OCI-LY1 (cell line): ENCODE measurements at regions not wholly inside any gene's neighbourhood (a gene's known extent, or its start where the extent isn't known, plus 50 kb on each side); places are given as distances from the start of the nearest gene placed in this dataset.

Source experiments
- H2AFZ ChIP-seq: fragments of 200-600 bp; sonication (generic), shearing (Covaris generic); 2 replicates; pipeline ENCODE4 v1.6.0; 2014; ENCODE audit warnings: antibody characterized with exemption, mild to moderate bottlenecking, low read length
- H3F3A ChIP-seq: fragments of 200-600 bp; sonication (generic), shearing (Covaris generic); 2 replicates; pipeline ENCODE4 v1.6.0; 2014; ENCODE audit warnings: mild to moderate bottlenecking, antibody characterized with exemption, low read length, moderate library complexity; ENCODE audit not compliant: insufficient read depth
- H3K27ac ChIP-seq: fragments of 200-600 bp; sonication (generic); 2 replicates; pipeline ENCODE4 v1.5.1; 2014; ENCODE audit warnings: low read length, mixed run types, mild to moderate bottlenecking, low read depth; ENCODE audit not compliant: poor library complexity, severe bottlenecking
- H3K27me3 ChIP-seq: fragments of 200-600 bp; sonication (generic); 2 replicates; pipeline ENCODE4 v1.6.0; 2014; ENCODE audit warnings: antibody characterized with exemption, mild to moderate bottlenecking, low read length, moderate library complexity; ENCODE audit not compliant: insufficient read depth
- H3K36me3 ChIP-seq: fragments of 200-600 bp; sonication (generic); 2 replicates; pipeline ENCODE4 v1.6.1; 2014; ENCODE audit warnings: mild to moderate bottlenecking, antibody characterized with exemption, low read length, moderate library complexity, mixed read lengths; ENCODE audit not compliant: insufficient read depth
- H3K4me1 ChIP-seq: fragments of 200-600 bp; sonication (generic); 2 replicates; pipeline ENCODE4 v1.5.1; 2014; ENCODE audit warnings: mild to moderate bottlenecking, low read length, moderate library complexity; ENCODE audit not compliant: insufficient read depth, severe bottlenecking
- H3K4me2 ChIP-seq: fragments of 200-600 bp; sonication (generic), shearing (Covaris generic); 2 replicates; pipeline ENCODE4 v1.6.1; 2014; ENCODE audit warnings: low read length
- H3K4me3 ChIP-seq: fragments of 200-600 bp; sonication (generic); 2 replicates; pipeline ENCODE4 v1.5.1; 2014; ENCODE audit warnings: low read length, low read depth, mild to moderate bottlenecking, mixed read lengths; ENCODE audit not compliant: poor library complexity, severe bottlenecking
- H3K79me2 ChIP-seq: fragments of 200-600 bp; shearing (Covaris generic); 2 replicates; pipeline ENCODE4 v1.6.1; 2016; ENCODE audit warnings: mixed run types, low read length, mixed read lengths; ENCODE audit not compliant: insufficient read depth
- H3K9ac ChIP-seq: fragments of 200-600 bp; sonication (generic), shearing (Covaris generic); 2 replicates; pipeline ENCODE4 v1.6.1; 2014; ENCODE audit warnings: mild to moderate bottlenecking, low read length, mixed read lengths
- H3K9me2 ChIP-seq: fragments of 200-600 bp; sonication (generic), shearing (Covaris generic); 2 replicates; pipeline ENCODE4 v1.6.1; 2014; ENCODE audit warnings: low read depth, mild to moderate bottlenecking, low read length, mixed read lengths
- H3K9me3 ChIP-seq: fragments of 200-600 bp; shearing (Covaris generic); 2 replicates; pipeline ENCODE4 v1.6.1; 2014; ENCODE audit warnings: low read length, mixed read lengths
- H4K20me1 ChIP-seq: fragments of 200-600 bp; sonication (generic), shearing (Covaris generic); 2 replicates; pipeline ENCODE4 v1.6.0; 2016; ENCODE audit warnings: mild to moderate bottlenecking, low read length; ENCODE audit not compliant: insufficient read depth
- CTCF ChIP-seq: fragments of 200-600 bp; sonication (generic), shearing (Covaris generic); IDR thresholded peaks from 2 replicates; pipeline ENCODE4 v1.5.1; 2017; ENCODE audit warnings: mild to moderate bottlenecking, antibody characterized with exemption, low read length, moderate library complexity, mixed read lengths
- EZH2 ChIP-seq: fragments of 200-600 bp; sonication (generic), shearing (Covaris generic); IDR thresholded peaks from 2 replicates; pipeline ENCODE4 v1.8.0; 2017; ENCODE audit warnings: borderline replicate concordance, mixed run types, mild to moderate bottlenecking, antibody characterized with exemption, low read length, moderate library complexity, mixed read lengths

GRCh38 chr3:36147934-36148558, 232.3 kb upstream of the STAC start:
- Histone ChIP-seq H4K20me1 (no peaks in the 10 kb centered on the region), H3K27me3 (no peaks in the 10 kb centered on the region), H3K4me2 (no peak overlapping the region), H3K9ac (no peak overlapping the region), H2AFZ (no peak overlapping the region), H3K79me2 (no peaks in the 10 kb centered on the region), H3F3A (no peaks in the 10 kb centered on the region), H3K27ac (no peak overlapping the region), H3K36me3 (no peaks in the 10 kb centered on the region), H3K4me3 (no peak overlapping the region), H3K4me1 (no peaks in the 10 kb centered on the region), H3K9me3 (no peaks in the 10 kb centered on the region), H3K9me2 (no peaks in the 10 kb centered on the region)
- TF ChIP-seq EZH2 (no peak), CTCF (no peak)

- H3K27ac ChIP-seq = no peak overlapping the region
- no peak overlapping the region for H3K4me2 ChIP-seq
Observed at GRCh38 chr3:36149447-36149865, 230.8 kb upstream of the STAC start.

GRCh38 chr3:36155515-36155914, 224.8 kb upstream of the STAC start:
- no peaks in the 10 kb centered on the region for H3K4me1 ChIP-seq
- H3K27me3 ChIP-seq = no peaks in the 10 kb centered on the region
- H3K27ac ChIP-seq = no peak overlapping the region
- H3K4me3 ChIP-seq = no peak overlapping the region
- no peaks in the 10 kb centered on the region for H3K9me3 ChIP-seq
- TF ChIP-seq EZH2 = no peak
- TF ChIP-seq CTCF = no peak
- no peaks in the 10 kb centered on the region for H3K9me2 ChIP-seq
- no peaks in the 10 kb centered on the region for H3K36me3 ChIP-seq
- H3K79me2 ChIP-seq = no peaks in the 10 kb centered on the region
- no peak overlapping the region for H3K4me2 ChIP-seq
- no peaks in the 10 kb centered on the region for H4K20me1 ChIP-seq
- H3K9ac ChIP-seq = no peak overlapping the region
- H3F3A ChIP-seq = no peaks in the 10 kb centered on the region
- H2AFZ ChIP-seq = no peak overlapping the region

More at GRCh38 chr3:36149447-36149865, 230.8 kb upstream of the STAC start:
- H2AFZ ChIP-seq = no peak overlapping the region
- no peaks in the 10 kb centered on the region for H3F3A ChIP-seq
- no peaks in the 10 kb centered on the region for H3K9me2 ChIP-seq
- H3K79me2 ChIP-seq = no peaks in the 10 kb centered on the region
- H3K9ac ChIP-seq = no peak overlapping the region
- H4K20me1 ChIP-seq = no peaks in the 10 kb centered on the region
- no peaks in the 10 kb centered on the region for H3K4me1 ChIP-seq
- no peaks in the 10 kb centered on the region for H3K9me3 ChIP-seq
- H3K36me3 ChIP-seq = no peaks in the 10 kb centered on the region
- no peak overlapping the region for H3K4me3 ChIP-seq
- no peaks in the 10 kb centered on the region for H3K27me3 ChIP-seq
- no peak for TF ChIP-seq CTCF
- TF ChIP-seq EZH2 = no peak
